ENCODE measurements at regions not wholly inside any gene's neighbourhood (a gene's known extent, or its start where the extent isn't known, plus 50 kb on each side); places are given as distances from the start of the nearest gene placed in this dataset.

DNA sequence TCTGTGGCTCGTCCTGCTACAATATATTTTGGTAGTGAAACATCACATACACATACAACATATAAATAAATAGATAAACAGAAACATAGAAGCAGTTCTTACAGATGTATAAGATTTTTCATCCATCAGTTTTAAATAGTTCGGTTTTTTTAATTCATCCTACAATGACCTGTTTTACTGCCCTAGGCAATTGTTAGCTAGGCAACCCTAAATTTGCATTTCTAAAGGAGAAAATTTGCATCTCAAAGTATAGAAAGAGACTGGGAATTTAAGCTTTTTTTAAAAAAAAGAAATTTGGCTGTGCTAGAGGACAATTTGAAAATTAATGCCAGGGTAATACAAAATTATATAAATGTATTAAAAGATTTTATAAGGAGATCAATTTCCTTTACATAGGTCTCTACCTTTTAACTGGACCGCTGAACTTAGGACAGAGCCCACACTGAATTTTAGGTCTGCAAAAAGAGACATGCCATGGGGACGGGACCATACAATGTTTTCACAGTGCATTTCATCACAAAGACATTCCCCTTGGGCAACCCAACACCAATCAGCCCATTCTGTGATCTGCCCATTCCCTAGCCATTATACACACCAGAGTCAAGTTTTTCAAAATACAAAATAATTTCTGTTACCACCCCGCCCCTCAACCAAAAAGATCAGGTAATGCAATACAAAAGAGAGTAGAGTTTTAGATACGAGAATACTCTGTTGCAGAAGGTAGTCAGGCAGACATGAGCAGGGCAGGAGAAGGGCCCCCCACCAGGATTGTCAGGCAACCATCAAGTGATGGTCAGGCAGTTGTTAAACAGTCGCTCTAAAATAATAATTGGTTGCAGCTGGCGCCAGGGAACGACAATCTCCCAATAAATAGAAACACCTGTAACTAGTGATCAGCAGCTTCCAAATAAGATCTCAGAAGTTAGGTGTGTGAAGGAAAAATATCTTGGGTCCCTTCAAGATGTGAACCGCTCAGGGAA is 299.7 kb upstream of the SGCG start:
- TF ChIP-seq EZH2 (IDR thresholded peaks at IDR 0.05; ENCODE audit: low read length, unreplicated experiment) = no peak
- TF ChIP-seq, protein P1, sequence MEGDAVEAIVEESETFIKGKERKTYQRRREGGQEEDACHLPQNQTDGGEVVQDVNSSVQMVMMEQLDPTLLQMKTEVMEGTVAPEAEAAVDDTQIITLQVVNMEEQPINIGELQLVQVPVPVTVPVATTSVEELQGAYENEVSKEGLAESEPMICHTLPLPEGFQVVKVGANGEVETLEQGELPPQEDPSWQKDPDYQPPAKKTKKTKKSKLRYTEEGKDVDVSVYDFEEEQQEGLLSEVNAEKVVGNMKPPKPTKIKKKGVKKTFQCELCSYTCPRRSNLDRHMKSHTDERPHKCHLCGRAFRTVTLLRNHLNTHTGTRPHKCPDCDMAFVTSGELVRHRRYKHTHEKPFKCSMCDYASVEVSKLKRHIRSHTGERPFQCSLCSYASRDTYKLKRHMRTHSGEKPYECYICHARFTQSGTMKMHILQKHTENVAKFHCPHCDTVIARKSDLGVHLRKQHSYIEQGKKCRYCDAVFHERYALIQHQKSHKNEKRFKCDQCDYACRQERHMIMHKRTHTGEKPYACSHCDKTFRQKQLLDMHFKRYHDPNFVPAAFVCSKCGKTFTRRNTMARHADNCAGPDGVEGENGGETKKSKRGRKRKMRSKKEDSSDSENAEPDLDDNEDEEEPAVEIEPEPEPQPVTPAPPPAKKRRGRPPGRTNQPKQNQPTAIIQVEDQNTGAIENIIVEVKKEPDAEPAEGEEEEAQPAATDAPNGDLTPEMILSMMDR (conservative IDR thresholded peaks at IDR 0.05; ENCODE audit: low read depth, low read length) = no peak
